GM23338 (cell line): ENCODE measurements at regions not wholly inside any gene's neighbourhood (a gene's known extent, or its start where the extent isn't known, plus 50 kb on each side); places are given as distances from the start of the nearest gene placed in this dataset.

Source experiments
- POLR2AphosphoS5 ChIP-seq: IDR thresholded peaks from 2 replicates; pipeline ENCODE4 v1.6.1; 2016; ENCODE audit warnings: antibody characterized with exemption, low read depth
- TF ChIP-seq, protein P1 (sequence below), 2 experiments: fragments of 200-600 bp in 1 of 2; sonication (generic) in 1 of 2; conservative IDR thresholded peaks; 2 replicates each; pipeline versions ENCODE4 v1.5.1 to v1.6.1; 2016 to 2017; ENCODE audit warnings: antibody characterized with exemption in 2 of 2, low read depth in 2 of 2, mild to moderate bottlenecking in 2 of 2, moderate library complexity in 1 of 2

DNA sequence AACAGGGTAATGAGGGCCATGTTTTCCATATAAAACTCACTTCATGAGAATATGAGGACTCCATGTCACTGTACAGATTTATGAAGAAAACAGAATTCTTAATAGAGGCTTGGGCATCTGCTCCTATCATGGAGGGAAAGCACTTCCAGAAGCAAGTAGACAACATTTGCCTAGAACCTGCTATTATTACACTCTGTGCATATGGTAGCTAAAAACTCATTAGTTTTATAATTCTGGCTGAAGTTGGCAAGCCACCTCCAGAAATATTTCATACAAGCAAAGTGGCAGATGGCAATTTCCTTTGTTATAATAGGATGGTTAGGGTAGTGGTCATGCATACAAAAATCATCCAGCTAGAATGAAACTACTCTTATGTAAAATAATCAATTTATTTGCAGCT lies 65.8 kb upstream of the TLK1 start:
- TF ChIP-seq, protein P1, sequence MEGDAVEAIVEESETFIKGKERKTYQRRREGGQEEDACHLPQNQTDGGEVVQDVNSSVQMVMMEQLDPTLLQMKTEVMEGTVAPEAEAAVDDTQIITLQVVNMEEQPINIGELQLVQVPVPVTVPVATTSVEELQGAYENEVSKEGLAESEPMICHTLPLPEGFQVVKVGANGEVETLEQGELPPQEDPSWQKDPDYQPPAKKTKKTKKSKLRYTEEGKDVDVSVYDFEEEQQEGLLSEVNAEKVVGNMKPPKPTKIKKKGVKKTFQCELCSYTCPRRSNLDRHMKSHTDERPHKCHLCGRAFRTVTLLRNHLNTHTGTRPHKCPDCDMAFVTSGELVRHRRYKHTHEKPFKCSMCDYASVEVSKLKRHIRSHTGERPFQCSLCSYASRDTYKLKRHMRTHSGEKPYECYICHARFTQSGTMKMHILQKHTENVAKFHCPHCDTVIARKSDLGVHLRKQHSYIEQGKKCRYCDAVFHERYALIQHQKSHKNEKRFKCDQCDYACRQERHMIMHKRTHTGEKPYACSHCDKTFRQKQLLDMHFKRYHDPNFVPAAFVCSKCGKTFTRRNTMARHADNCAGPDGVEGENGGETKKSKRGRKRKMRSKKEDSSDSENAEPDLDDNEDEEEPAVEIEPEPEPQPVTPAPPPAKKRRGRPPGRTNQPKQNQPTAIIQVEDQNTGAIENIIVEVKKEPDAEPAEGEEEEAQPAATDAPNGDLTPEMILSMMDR (conservative IDR thresholded peaks at IDR 0.05; ENCODE audit: low read depth in 2 of 2) = no peak
- TF ChIP-seq POLR2AphosphoS5 = no peak
